Panc1 (cell line): ENCODE measurements at regions not wholly inside any gene's neighbourhood (a gene's known extent, or its start where the extent isn't known, plus 50 kb on each side); places are given as distances from the start of the nearest gene placed in this dataset.

ENCODE experiments used
- ATAC-seq: fragments of 200-7000 bp; cut with Tn5 transposase; 2 replicates; pipeline ENCODE4 v1.9.1; 2020; ENCODE audit warnings: mild to moderate bottlenecking, moderate library complexity
- BruUV-seq: library from RNA; stranded (reverse); fragments of 400-500 nt; replicated peaks from 2 replicates; lab custom pipeline; 2021; lab: Mats Ljungman, UMichigan
- CTCF ChIA-PET: fragments of 300-600 bp; sonication (Branson Sonifier 250); formaldehyde crosslinking; loops from one replicate; lab custom pipeline; 2022; ENCODE audit warnings: antibody characterized with exemption; lab: Charles Lee
- POLR2A ChIA-PET: fragments of 300-600 bp; sonication (Branson Sonifier 250); formaldehyde crosslinking; loops from one replicate; lab custom pipeline; 2022; ENCODE audit warnings: antibody characterized with exemption; lab: Charles Lee
- DNase-seq: peaks from one replicate; pipeline ENCODE4 v3.0.0-alpha.2; 2010; ENCODE audit warnings: low read depth, low spot score
- H3K27ac ChIP-seq: 2 replicates; pipeline ENCODE4 v1.5.1; 2011; ENCODE audit warnings: mild to moderate bottlenecking, low read length, inconsistent platforms
- H3K27me3 ChIP-seq: fragments of 200-500 bp; sonication (Bioruptor generic); 2 replicates; pipeline ENCODE4 v1.6.0; 2014; ENCODE audit warnings: low read length, inconsistent platforms; ENCODE audit not compliant: control insufficient read depth, insufficient read depth
- H3K36me3 ChIP-seq: fragments of 200-500 bp; sonication (Bioruptor generic); 2 replicates; pipeline ENCODE4 v1.5.1; 2014; ENCODE audit warnings: inconsistent platforms, mild to moderate bottlenecking, low read length, moderate library complexity; ENCODE audit not compliant: control insufficient read depth, insufficient read depth
- H3K4me1 ChIP-seq: 2 replicates; pipeline ENCODE4 v1.5.1; 2011; ENCODE audit warnings: inconsistent platforms, mild to moderate bottlenecking, low read length, moderate library complexity; ENCODE audit not compliant: control insufficient read depth, insufficient read depth
- H3K4me3 ChIP-seq, 2 experiments: 2 replicates each; pipeline ENCODE4 v1.5.1; 2011 to 2012; ENCODE audit warnings: low read depth in 2 of 2, low read length in 2 of 2, mild to moderate bottlenecking in 2 of 2, inconsistent platforms in 1 of 2, moderate library complexity in 1 of 2
- H3K9me3 ChIP-seq: fragments of 200-500 bp; sonication (Bioruptor generic); 2 replicates; pipeline ENCODE4 v1.5.1; 2014; ENCODE audit warnings: low read depth, mild to moderate bottlenecking, inconsistent platforms, low read length, moderate library complexity; ENCODE audit not compliant: control insufficient read depth, insufficient read depth
- POLR2AphosphoS5 ChIP-seq: IDR thresholded peaks from 2 replicates; pipeline ENCODE4 v1.6.1; 2012; ENCODE audit warnings: mild to moderate bottlenecking, low read depth, low read length, moderate library complexity
- SIN3A ChIP-seq: IDR thresholded peaks from 2 replicates; pipeline ENCODE4 v1.6.1; 2012; ENCODE audit warnings: low read depth, mild to moderate bottlenecking, low read length, moderate library complexity, borderline replicate concordance; ENCODE audit not compliant: insufficient read depth
- TCF7L2 ChIP-seq: IDR thresholded peaks from 2 replicates; pipeline ENCODE4 v1.6.1; 2011; ENCODE audit warnings: mild to moderate bottlenecking, low read depth, low read length, inconsistent platforms
- in situ Hi-C: cut with HindIII; loops from 2 replicates; pipeline ENCODE4 v1.10.0; 2016; ENCODE audit warnings: low sequenced_read_pairs, low pct_unique_long_range_greater_than_20kb
- intact Hi-C: fragments of 100-400 bp; cut with micrococcal nuclease; formaldehyde crosslinking; loops from one replicate; pipeline ENCODE4 v1.10.0; 2022; ENCODE audit not compliant: unreplicated experiment
- TF ChIP-seq, protein P1 (sequence below): fragments of 450-650 bp; IDR thresholded peaks from 2 replicates; pipeline ENCODE4 v1.5.1; 2017; ENCODE audit warnings: mild to moderate bottlenecking
- TF ChIP-seq, protein P2 (sequence below), 2 experiments: IDR thresholded peaks; 2 replicates each; pipeline ENCODE4 v1.6.1; 2011 to 2012; ENCODE audit warnings: low read depth in 2 of 2, control low read depth in 1 of 2, low read length in 1 of 2, mild to moderate bottlenecking in 1 of 2, moderate library complexity in 1 of 2; ENCODE audit not compliant: insufficient read depth in 1 of 2

DNA sequence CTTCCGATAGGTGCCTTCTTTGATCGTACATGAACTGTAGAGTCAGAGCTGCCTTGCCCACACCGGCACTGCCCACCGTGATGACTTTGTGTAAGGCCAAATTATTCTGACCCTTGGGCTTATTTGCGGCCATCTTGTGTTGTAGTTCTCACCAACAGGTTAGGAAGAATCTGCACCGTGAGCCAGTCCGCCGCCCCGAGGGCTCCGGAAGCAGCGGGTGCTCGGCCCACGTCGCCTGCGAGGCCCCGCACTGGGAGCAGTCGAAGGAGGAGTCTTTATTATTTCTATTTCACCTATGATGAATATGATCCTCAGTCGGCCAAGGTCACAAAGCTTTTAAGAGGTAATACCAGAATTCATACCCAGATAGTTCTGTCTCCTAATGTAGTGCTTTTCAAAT, 70.6 kb upstream of the SYT1 start:
- DNase-seq (no peak), ATAC-seq (no peak)
- no peaks in the 10 kb centered on the region for H3K36me3 ChIP-seq
- no TSS peak for BruUV-seq
- POLR2A ChIA-PET, result no interaction called here
- TF ChIP-seq SIN3A (no peak), TCF7L2 (no peak), POLR2AphosphoS5 (no peak)
- TF ChIP-seq, protein P1, sequence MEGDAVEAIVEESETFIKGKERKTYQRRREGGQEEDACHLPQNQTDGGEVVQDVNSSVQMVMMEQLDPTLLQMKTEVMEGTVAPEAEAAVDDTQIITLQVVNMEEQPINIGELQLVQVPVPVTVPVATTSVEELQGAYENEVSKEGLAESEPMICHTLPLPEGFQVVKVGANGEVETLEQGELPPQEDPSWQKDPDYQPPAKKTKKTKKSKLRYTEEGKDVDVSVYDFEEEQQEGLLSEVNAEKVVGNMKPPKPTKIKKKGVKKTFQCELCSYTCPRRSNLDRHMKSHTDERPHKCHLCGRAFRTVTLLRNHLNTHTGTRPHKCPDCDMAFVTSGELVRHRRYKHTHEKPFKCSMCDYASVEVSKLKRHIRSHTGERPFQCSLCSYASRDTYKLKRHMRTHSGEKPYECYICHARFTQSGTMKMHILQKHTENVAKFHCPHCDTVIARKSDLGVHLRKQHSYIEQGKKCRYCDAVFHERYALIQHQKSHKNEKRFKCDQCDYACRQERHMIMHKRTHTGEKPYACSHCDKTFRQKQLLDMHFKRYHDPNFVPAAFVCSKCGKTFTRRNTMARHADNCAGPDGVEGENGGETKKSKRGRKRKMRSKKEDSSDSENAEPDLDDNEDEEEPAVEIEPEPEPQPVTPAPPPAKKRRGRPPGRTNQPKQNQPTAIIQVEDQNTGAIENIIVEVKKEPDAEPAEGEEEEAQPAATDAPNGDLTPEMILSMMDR, result no peak
- TF ChIP-seq, protein P2, sequence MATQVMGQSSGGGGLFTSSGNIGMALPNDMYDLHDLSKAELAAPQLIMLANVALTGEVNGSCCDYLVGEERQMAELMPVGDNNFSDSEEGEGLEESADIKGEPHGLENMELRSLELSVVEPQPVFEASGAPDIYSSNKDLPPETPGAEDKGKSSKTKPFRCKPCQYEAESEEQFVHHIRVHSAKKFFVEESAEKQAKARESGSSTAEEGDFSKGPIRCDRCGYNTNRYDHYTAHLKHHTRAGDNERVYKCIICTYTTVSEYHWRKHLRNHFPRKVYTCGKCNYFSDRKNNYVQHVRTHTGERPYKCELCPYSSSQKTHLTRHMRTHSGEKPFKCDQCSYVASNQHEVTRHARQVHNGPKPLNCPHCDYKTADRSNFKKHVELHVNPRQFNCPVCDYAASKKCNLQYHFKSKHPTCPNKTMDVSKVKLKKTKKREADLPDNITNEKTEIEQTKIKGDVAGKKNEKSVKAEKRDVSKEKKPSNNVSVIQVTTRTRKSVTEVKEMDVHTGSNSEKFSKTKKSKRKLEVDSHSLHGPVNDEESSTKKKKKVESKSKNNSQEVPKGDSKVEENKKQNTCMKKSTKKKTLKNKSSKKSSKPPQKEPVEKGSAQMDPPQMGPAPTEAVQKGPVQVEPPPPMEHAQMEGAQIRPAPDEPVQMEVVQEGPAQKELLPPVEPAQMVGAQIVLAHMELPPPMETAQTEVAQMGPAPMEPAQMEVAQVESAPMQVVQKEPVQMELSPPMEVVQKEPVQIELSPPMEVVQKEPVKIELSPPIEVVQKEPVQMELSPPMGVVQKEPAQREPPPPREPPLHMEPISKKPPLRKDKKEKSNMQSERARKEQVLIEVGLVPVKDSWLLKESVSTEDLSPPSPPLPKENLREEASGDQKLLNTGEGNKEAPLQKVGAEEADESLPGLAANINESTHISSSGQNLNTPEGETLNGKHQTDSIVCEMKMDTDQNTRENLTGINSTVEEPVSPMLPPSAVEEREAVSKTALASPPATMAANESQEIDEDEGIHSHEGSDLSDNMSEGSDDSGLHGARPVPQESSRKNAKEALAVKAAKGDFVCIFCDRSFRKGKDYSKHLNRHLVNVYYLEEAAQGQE (IDR thresholded peaks at IDR 0.05; ENCODE audit: insufficient read depth in 1 of 2, low read depth in 2 of 2, low read length in 1 of 2), result no peak
- in situ Hi-C loops, result no loop called here
- CTCF ChIA-PET, result no interaction called here
- no peak overlapping the region for H3K4me3 ChIP-seq
- no peaks in the 10 kb centered on the region for H3K27me3 ChIP-seq
- H3K27ac ChIP-seq, result no peak overlapping the region
- H3K9me3 ChIP-seq, result no peaks in the 10 kb centered on the region
- intact Hi-C loops, result no loop called here
- no peaks in the 10 kb centered on the region for H3K4me1 ChIP-seq

- Histone ChIP-seq H3K36me3 (no peaks in the 10 kb centered on the region), H3K27ac (no peak overlapping the region), H3K27me3 (no peaks in the 10 kb centered on the region), H3K9me3 (no peaks in the 10 kb centered on the region), H3K4me3 (no peak overlapping the region), H3K4me1 (no peaks in the 10 kb centered on the region)
- TF ChIP-seq POLR2AphosphoS5 (no peak), TCF7L2 (no peak), SIN3A (no peak)
- TF ChIP-seq, protein P1, result no peak
- TF ChIP-seq, protein P2 (IDR thresholded peaks at IDR 0.05; ENCODE audit: insufficient read depth in 1 of 2, low read depth in 2 of 2, low read length in 1 of 2), result no peak
- in situ Hi-C loops, result no loop called here
- BruUV-seq, result no TSS peak
- intact Hi-C loops, result no loop called here
- ChIA-PET CTCF (no interaction called here), POLR2A (no interaction called here)
- ATAC-seq (no peak), DNase-seq (no peak)
These were observed 68.6 kb upstream of the SYT1 start for GRCh38 chr12:78795934-78796445.
